Activated T-cell treated with anti-CD3 and anti-CD28 coated beads, Interleukin-2, amount 50 U/mL, for 4 hours (primary cell): ENCODE measurements at regions not wholly inside any gene's neighbourhood (a gene's known extent, or its start where the extent isn't known, plus 50 kb on each side); places are given as distances from the start of the nearest gene placed in this dataset.

Experiments
- ATAC-seq, 2 donors: fragments of 200-7000 bp; cut with Tn5 transposase; one replicate each; pipeline ENCODE4 v1.10.0; 2021
- DNase-seq: peaks from one replicate; pipeline ENCODE4 v3.0.0-alpha.2; 2020
- H3K27me3 Mint-ChIP-seq: one replicate; pipeline ENCODE4 v1.8.0; 2021; ENCODE audit warnings: low read depth, mixed read lengths
- H3K36me3 Mint-ChIP-seq: one replicate; pipeline ENCODE4 v1.8.0; 2022; ENCODE audit warnings: mixed read lengths; ENCODE audit not compliant: insufficient read depth
- H3K4me1 Mint-ChIP-seq: one replicate; pipeline ENCODE4 v1.8.0; 2021; ENCODE audit warnings: low read depth, mixed read lengths
- H3K4me3 Mint-ChIP-seq: one replicate; pipeline ENCODE4 v1.8.0; 2021; ENCODE audit warnings: mild to moderate bottlenecking, moderate library complexity, mixed read lengths
- H3K9me3 Mint-ChIP-seq: one replicate; pipeline ENCODE4 v1.8.0; 2021; ENCODE audit warnings: mixed read lengths

GRCh38 chr3:40961104-40961857 is 238.0 kb upstream of the CTNNB1 start:
- ATAC-seq (peak in 1 of 2 donors; percentile 50), DNase-seq (no peak)
- Mint-ChIP-seq H3K27me3 (peaks cover 6% of the 10 kb centered on the region), H3K4me1 (peaks cover 2% of the 10 kb centered on the region), H3K4me3 (no peak overlapping the region), H3K9me3 (no peaks in the 10 kb centered on the region), H3K36me3 (no peaks in the 10 kb centered on the region)

- peaks cover 9% of the 10 kb centered on the region for H3K27me3 Mint-ChIP-seq
- no peak for ATAC-seq
Measured at GRCh38 chr3:40962721-40963120, 236.6 kb upstream of the CTNNB1 start.

GRCh38 chr3:40968666-40969065 is 230.6 kb upstream of the CTNNB1 start:
- Mint-ChIP-seq H3K4me1 (peaks cover 13% of the 10 kb centered on the region), H3K27me3 (peaks cover 20% of the 10 kb centered on the region), H3K9me3 (no peaks in the 10 kb centered on the region), H3K4me3 (no peak overlapping the region), H3K36me3 (no peaks in the 10 kb centered on the region)
- no peak for ATAC-seq
- DNase-seq: no peak

More at GRCh38 chr3:40962721-40963120, 236.6 kb upstream of the CTNNB1 start:
- Mint-ChIP-seq H3K4me1 (peaks cover 2% of the 10 kb centered on the region), H3K4me3 (no peak overlapping the region), H3K9me3 (no peaks in the 10 kb centered on the region), H3K36me3 (no peaks in the 10 kb centered on the region)
- DNase-seq: no peak

- H3K4me3 Mint-ChIP-seq: no peak overlapping the region
- DNase-seq (no peak), ATAC-seq (no peak)
- peaks cover 13% of the 10 kb centered on the region for H3K4me1 Mint-ChIP-seq
- no peaks in the 10 kb centered on the region for H3K36me3 Mint-ChIP-seq
- H3K9me3 Mint-ChIP-seq: no peaks in the 10 kb centered on the region
- H3K27me3 Mint-ChIP-seq: peaks cover 20% of the 10 kb centered on the region
Measured at GRCh38 chr3:40969341-40969740, 230.0 kb upstream of the CTNNB1 start.

- no peaks in the 10 kb centered on the region for H3K9me3 Mint-ChIP-seq
- H3K36me3 Mint-ChIP-seq: no peaks in the 10 kb centered on the region
- peaks cover 13% of the 10 kb centered on the region for H3K4me1 Mint-ChIP-seq
- ATAC-seq (no peak), DNase-seq (no peak)
- peaks cover 19% of the 10 kb centered on the region for H3K27me3 Mint-ChIP-seq
- no peak overlapping the region for H3K4me3 Mint-ChIP-seq
Measured at GRCh38 chr3:40969756-40970466, 229.4 kb upstream of the CTNNB1 start.

- DNase-seq: no peak
- H3K4me3 Mint-ChIP-seq: peak overlapping the region; percentile 3
- H3K9me3 Mint-ChIP-seq: no peaks in the 10 kb centered on the region
- peaks cover 19% of the 10 kb centered on the region for H3K27me3 Mint-ChIP-seq
- peak; percentile 80 to 87 for ATAC-seq
- H3K4me1 Mint-ChIP-seq: peaks cover 13% of the 10 kb centered on the region
- no peaks in the 10 kb centered on the region for H3K36me3 Mint-ChIP-seq
Measured at GRCh38 chr3:40971191-40972168, 227.8 kb upstream of the CTNNB1 start.

GRCh38 chr3:40972350-40972749 is 227.0 kb upstream of the CTNNB1 start:
- no peaks in the 10 kb centered on the region for H3K9me3 Mint-ChIP-seq
- H3K27me3 Mint-ChIP-seq: peaks cover 20% of the 10 kb centered on the region
- ATAC-seq (no peak), DNase-seq (no peak)
- H3K36me3 Mint-ChIP-seq: no peaks in the 10 kb centered on the region
- no peak overlapping the region for H3K4me3 Mint-ChIP-seq
- H3K4me1 Mint-ChIP-seq: peaks cover 13% of the 10 kb centered on the region

- DNase-seq (no peak), ATAC-seq (no peak)
- no peak overlapping the region for H3K4me3 Mint-ChIP-seq
- H3K36me3 Mint-ChIP-seq: no peaks in the 10 kb centered on the region
- H3K27me3 Mint-ChIP-seq: peaks cover 20% of the 10 kb centered on the region
- peaks cover 13% of the 10 kb centered on the region for H3K4me1 Mint-ChIP-seq
- H3K9me3 Mint-ChIP-seq: no peaks in the 10 kb centered on the region
Measured at GRCh38 chr3:40973141-40973540, 226.2 kb upstream of the CTNNB1 start.

- DNase-seq (no peak), ATAC-seq (no peak)
- Mint-ChIP-seq H3K4me3 (no peak overlapping the region), H3K9me3 (no peaks in the 10 kb centered on the region), H3K36me3 (no peaks in the 10 kb centered on the region), H3K27me3 (peaks cover 13% of the 10 kb centered on the region), H3K4me1 (peaks cover 14% of the 10 kb centered on the region)
Measured at GRCh38 chr3:40975711-40976121, 223.6 kb upstream of the CTNNB1 start.

GRCh38 chr3:40976241-40976640 is 223.1 kb upstream of the CTNNB1 start:
- Mint-ChIP-seq H3K4me3 (no peak overlapping the region), H3K4me1 (peaks cover 16% of the 10 kb centered on the region), H3K36me3 (no peaks in the 10 kb centered on the region), H3K27me3 (peaks cover 11% of the 10 kb centered on the region), H3K9me3 (no peaks in the 10 kb centered on the region)
- ATAC-seq: no peak
- DNase-seq: no peak

- Mint-ChIP-seq H3K27me3 (peaks cover 15% of the 10 kb centered on the region), H3K4me1 (peaks cover 6% of the 10 kb centered on the region), H3K9me3 (no peaks in the 10 kb centered on the region), H3K36me3 (no peaks in the 10 kb centered on the region), H3K4me3 (no peak overlapping the region)
- DNase-seq (no peak), ATAC-seq (no peak)
Measured at GRCh38 chr3:40978442-40978841, 220.9 kb upstream of the CTNNB1 start.

GRCh38 chr3:40979962-40980361 is 219.3 kb upstream of the CTNNB1 start:
- no peaks in the 10 kb centered on the region for H3K9me3 Mint-ChIP-seq
- H3K4me3 Mint-ChIP-seq: no peak overlapping the region
- no peaks in the 10 kb centered on the region for H3K36me3 Mint-ChIP-seq
- peaks cover 6% of the 10 kb centered on the region for H3K4me1 Mint-ChIP-seq
- ATAC-seq: no peak
- peaks cover 18% of the 10 kb centered on the region for H3K27me3 Mint-ChIP-seq
- no peak for DNase-seq

GRCh38 chr3:40980467-40980866 is 218.8 kb upstream of the CTNNB1 start:
- DNase-seq (no peak), ATAC-seq (peak; percentile 46)
- Mint-ChIP-seq H3K9me3 (no peaks in the 10 kb centered on the region), H3K4me3 (no peak overlapping the region), H3K27me3 (peaks cover 18% of the 10 kb centered on the region), H3K36me3 (no peaks in the 10 kb centered on the region), H3K4me1 (peaks cover 6% of the 10 kb centered on the region)

- Mint-ChIP-seq H3K27me3 (peaks cover 13% of the 10 kb centered on the region), H3K4me1 (peaks cover 6% of the 10 kb centered on the region), H3K9me3 (no peaks in the 10 kb centered on the region), H3K36me3 (no peaks in the 10 kb centered on the region), H3K4me3 (no peak overlapping the region)
- no peak for ATAC-seq
- DNase-seq: no peak
Measured at GRCh38 chr3:40985195-40985594, 214.1 kb upstream of the CTNNB1 start.
